HG02981 (cell line): ENCODE measurements at regions not wholly inside any gene's neighbourhood (a gene's known extent, or its start where the extent isn't known, plus 50 kb on each side); places are given as distances from the start of the nearest gene placed in this dataset.
"Not testable (repeated sequence)": the region's sequence is repeated elsewhere in the genome, so short reads cannot be mapped to it uniquely, and the experiment has no call there.

ENCODE experiments used
- ATAC-seq: cut with Tn5 transposase; IDR thresholded peaks from one replicate; pipeline ENCODE4 v1.9.1; 2021; ENCODE audit warnings: mild to moderate bottlenecking, moderate library complexity; ENCODE audit not compliant: unreplicated experiment

DNA sequence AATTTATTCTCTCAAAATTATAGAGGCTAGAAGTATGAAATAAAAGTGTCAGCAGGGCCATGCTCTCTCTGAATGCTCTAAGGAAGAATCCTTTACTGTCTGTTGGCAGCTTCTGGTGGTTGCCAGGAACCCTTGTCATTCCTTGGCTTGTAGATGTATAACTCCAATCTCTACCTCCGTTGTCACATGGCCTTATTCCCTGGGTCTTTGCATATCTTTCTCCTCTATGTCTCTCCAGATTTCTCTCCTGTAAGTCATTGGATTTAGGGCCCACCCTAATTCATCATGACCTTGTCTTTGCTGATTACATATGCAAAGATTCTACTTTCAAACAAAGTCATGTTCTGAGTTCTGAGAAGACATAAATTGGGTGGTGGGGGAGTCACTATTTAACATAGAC is 127.0 kb upstream of the CHST9 start:
- no peak for ATAC-seq

DNA sequence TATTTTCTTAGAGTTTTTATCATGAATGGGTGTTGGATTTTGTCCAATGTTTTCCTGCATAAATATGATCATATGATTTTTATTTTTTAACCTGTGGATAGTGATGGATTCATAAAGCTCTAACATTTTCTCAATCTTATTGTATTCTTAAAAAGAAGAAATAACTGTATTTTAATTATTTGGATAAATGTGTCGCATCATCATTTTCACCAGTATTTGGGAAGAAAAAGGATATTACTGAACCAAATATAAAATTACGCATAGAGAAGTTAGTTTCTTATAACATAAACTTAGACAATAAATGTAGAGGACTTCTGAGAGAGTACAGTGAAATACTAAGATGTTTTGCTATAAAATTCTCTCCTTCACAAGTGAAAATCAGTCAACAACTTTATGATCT is 126.0 kb upstream of the CHST9 start:
- no peak for ATAC-seq

- no peak for ATAC-seq
These were observed 116.7 kb upstream of the CHST9 start for GRCh38 chr18:27301615-27302378.

GRCh38 chr18:27298214-27298804 is 113.2 kb upstream of the CHST9 start:
- no peak for ATAC-seq

- not testable (repeated sequence) for ATAC-seq
These were observed 101.0 kb upstream of the CHST9 start for GRCh38 chr18:27285973-27286562.

DNA sequence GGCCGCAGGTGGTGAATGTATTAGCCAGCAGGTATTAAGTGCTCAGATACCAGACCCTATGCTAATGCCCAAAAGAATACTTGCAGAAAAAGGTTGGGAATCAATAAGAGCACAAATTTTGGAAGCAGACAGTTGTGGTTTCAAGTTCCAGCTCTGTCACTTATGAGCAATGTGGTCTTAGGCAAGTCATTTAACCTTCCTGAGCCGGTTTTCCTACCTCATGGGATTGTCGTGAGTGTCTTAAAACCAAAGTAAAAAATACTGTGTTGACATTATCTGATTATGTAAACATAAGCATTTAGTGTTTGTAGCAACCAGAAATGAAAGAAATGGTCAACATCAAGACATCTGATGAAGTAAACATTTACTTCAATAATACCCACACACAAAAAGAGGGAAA is 93.0 kb upstream of the CHST9 start:
- ATAC-seq: no peak

- no peak for ATAC-seq
These were observed 92.4 kb upstream of the CHST9 start for GRCh38 chr18:27277554-27277953.

DNA sequence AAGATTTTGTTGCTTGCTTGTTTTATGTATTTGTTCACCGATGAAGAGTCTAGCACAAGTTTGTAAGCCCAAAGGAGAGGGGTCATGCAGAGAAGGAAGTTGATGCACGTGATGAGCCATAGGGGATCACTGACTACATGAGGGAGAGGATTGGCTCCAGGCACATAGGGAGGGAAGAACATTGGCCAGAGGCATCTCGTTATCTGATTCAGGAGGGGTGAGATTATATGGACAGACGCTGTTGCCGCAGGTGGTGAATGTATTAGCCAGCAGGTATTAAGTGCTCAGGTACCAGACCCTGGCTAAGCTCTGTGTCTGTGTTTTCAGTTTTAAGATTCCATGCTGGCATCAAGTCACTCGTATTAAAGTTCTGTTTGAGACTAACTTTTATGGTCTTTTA is 91.8 kb upstream of the CHST9 start:
- no peak for ATAC-seq

DNA sequence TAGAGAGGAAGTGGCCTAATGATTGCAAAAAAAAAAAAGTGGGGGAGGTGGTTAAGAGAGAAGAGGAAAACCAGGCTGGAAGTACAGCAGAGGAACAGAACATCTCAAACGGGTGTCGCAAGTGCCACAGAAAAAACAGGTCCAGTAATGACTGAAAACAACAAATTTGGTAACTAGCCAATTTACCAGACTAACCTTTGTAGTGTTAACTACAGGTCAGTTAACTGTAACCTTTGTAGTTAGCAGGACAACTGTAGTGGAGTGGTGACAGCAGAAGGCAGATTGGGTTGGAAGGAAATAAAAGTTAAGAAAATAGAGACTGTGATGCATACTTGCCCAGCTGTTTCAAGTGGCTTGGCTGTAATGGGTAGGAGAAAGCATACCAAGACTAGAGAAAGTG is 91.4 kb upstream of the CHST9 start:
- ATAC-seq: no peak

- no peak for ATAC-seq
These were observed 89.8 kb upstream of the CHST9 start for GRCh38 chr18:27274901-27275300.

- no peak for ATAC-seq
These were observed 85.4 kb upstream of the CHST9 start for GRCh38 chr18:27270508-27270907.

- no peak for ATAC-seq
These were observed 78.3 kb upstream of the CHST9 start for GRCh38 chr18:27263369-27263768.

DNA sequence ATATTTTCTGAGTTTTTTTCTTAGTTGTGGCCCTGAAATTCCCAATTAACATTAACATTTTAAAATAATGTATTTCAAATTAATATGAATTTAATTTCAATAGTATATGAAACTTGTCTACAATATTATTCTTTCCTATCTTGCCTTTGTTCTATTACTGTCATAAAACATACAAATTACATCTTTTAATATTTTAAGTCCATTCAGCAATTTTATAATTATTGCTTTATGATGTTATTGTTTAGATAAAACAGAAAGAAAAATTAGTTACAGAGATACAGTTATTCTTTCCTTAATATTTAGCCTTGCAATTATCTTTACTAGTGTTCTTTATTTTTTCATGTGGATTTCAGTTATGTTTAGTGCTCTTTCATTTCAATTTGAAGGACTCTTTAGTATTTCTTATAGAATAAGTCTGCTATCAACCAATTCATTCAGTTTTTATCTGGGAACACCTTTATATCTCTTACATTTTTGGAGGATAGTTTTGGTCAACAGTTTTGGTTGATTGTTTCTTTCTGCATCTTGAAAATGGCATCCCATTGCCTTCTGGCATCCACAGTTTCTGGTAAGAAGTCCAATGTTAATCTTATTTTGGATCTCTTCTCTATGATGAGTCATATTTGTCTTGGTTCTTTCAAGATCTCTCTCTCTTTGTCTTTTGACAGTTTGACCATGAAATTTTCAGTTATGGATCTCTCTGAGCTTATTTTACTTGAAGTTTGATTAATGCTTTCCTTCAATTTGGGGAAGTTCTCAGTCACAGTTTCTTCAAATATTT is 76.9 kb upstream of the CHST9 start:
- ATAC-seq: no peak

DNA sequence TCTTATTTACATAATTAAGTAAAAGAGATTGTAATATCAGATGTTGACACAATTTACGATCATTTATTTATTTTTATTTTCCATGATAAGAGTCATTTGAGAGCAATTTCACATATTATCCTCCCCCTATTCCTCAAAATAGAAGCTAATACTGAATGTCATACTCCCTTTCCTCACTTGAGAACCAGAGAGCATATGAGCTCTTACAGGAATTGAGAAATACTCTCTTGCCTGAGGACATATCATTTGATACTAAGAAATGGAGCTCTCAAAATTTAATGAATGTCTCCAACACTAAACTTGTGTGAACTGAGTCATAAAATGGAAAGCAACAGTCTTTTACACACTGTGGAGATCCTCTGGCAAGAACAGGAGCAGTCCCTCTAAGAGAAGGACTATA is 68.5 kb upstream of the CHST9 start:
- ATAC-seq: no peak

GRCh38 chr18:27250471-27250870 is 65.4 kb upstream of the CHST9 start:
- no peak for ATAC-seq

- no peak for ATAC-seq
These were observed 64.8 kb upstream of the CHST9 start for GRCh38 chr18:27249933-27250332.

DNA sequence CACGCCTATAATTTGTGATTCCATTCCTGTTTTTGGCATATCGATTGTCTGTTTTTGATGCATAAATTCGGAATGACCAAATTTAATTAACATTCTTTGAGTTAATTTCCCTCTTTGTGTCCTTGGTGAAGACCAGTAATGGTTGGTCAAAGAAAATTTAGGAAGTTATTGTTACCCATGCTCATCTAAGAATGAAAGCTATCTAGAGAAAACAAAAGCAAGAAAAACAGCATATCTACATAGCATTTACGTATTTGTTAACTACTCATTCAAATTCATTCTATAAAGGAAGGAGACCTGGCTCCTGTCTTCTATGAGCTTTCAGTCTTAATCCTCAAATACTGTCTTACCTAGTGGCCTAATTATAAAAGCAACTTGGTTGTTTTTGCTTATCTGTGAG is 59.2 kb upstream of the CHST9 start:
- ATAC-seq: no peak

DNA sequence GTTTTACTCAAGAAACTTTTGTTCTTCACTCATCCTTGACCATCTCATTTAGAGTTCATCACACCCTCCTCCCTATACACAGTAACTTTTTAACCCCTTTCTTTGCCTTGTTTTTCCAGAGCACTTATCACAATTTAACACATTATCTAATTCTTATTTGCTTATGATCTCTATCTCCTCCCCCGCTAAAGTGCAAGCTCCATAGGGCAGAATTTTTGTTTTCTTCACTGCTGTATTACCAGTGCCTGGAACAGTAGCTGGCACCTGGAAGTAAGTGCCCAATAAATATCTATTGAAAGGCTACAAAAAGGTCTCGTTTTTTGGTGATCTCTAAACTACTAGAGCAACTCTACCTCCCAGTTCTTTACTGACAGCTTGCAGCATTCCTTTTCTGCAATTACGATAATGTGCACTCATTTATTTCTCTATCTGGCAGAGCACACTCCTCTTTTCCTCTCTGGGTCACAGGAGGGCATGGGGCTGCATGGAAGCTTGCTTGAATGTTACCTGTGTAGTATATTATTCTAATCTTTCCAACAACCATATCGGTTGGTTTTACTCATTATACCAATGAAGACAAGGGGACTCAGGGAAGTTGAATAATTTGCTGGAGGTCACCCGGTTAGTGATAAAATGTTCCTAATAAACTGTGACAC is 57.4 kb upstream of the CHST9 start:
- ATAC-seq: no peak

DNA sequence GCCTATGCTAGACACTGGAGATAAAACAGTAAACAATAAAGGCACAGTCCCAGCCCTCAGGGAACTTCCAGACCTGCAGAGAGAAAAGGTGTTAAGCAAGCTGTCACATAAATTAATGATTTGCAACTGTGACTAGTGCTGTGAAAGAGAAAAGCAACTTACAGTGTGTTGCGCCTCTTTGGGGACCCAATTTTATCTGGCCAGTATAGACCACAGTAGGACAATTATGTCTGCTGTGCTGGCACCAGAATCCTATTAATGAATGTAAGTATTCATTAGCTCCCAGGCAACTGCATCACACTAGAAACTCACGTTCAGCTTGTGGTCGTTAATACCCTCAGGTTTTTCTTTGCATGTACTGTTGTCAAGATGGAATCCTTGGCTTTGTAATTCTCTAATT is 55.3 kb upstream of the CHST9 start:
- ATAC-seq: no peak

DNA sequence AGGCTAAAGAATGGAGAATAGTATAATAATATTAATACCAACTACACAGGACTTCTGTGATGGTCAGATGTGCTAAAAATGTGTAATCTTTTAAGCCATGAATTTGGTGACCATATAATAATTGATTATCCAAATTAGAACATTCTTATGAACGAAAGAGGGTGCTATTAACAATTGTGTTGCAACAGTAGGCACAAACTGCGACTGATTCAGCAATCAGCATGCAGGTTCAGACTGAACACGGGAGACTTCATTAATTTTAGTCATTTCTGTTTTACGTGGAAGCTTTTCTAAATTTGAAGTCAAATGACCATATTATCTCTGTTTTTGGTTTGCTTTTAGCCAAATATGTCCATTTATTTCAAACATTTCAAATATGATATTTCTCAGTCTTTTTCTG is 54.6 kb upstream of the CHST9 start:
- no peak for ATAC-seq

DNA sequence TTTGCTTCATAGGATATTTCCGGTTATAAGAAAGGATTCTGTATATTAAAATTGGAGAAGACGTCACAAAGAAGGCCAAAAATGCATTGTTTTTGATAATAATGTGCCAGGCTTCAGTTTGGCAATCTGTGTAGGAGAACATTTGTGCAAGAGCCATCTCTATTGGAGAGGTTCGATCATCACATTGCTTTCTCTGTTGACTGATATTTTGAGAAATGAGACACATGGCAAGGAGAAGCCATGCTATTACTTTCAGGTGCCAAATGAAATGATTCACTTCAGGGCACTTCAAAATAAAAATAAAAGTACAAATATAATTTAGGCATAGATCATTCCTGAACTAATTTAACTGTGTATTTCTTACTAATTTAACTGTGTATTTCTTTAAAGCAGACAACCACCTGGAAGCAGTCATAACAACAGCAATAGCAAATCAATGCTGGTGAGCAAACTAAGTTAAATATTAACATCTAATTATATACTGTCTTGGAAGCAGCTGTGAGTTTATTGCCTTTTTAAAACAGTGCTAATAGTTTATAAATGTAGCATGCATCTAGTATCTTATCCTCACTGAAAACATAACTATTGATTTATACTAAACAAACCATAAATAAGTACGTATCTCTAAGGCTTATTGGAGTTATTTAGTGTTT is 50.2 kb upstream of the CHST9 start:
- ATAC-seq: no peak
